NB4 (cell line): ENCODE measurements at regions not wholly inside any gene's neighbourhood (a gene's known extent, or its start where the extent isn't known, plus 50 kb on each side); places are given as distances from the start of the nearest gene placed in this dataset.

Source experiments
- DNase-seq: peaks from one replicate; pipeline ENCODE4 v3.0.0; 2010; ENCODE audit warnings: low read depth
- H3K4me3 ChIP-seq: one replicate; pipeline ENCODE4 v1.5.1; 2011; ENCODE audit warnings: mild to moderate bottlenecking, low read depth, low read length, moderate library complexity
- CTCF ChIP-seq: IDR thresholded peaks from one replicate; pipeline ENCODE4 v1.5.1; 2012; ENCODE audit warnings: low read depth, low read length
- MYC ChIP-seq: IDR thresholded peaks from 2 replicates; pipeline ENCODE4 v1.6.1; 2011; ENCODE audit warnings: low read depth, low read length
- POLR2A ChIP-seq: IDR thresholded peaks from 2 replicates; pipeline ENCODE4 v1.6.1; 2011; ENCODE audit warnings: mild to moderate bottlenecking; ENCODE audit not compliant: insufficient read length; ENCODE audit errors: extremely low read depth
- TF ChIP-seq, protein P1 (sequence below): IDR thresholded peaks from 2 replicates; pipeline ENCODE4 v1.6.1; 2011; ENCODE audit warnings: low read depth, low read length

DNA sequence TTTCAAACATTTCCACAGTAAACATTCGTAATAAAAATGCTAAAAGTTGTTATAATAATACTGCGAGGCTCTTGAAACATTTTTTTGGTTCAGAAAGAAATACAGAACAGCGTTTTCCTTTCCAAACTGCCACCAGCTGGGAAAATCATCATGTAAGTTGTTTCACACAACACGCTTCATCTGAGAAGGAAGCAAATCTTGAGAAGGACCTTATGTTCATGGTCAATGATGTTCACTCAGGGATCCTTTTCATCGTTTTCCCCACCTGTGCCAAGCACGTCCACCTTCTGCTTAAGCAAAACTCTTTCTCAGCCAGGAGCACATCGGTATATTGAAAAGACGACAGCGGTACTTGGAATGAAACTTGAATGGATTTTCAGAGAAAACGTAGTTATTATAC, 274.5 kb upstream of the ELAC2 start:
- DNase-seq = no peak
- no peak for TF ChIP-seq CTCF
- TF ChIP-seq, protein P1, sequence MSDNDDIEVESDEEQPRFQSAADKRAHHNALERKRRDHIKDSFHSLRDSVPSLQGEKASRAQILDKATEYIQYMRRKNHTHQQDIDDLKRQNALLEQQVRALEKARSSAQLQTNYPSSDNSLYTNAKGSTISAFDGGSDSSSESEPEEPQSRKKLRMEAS = no peak
- TF ChIP-seq POLR2A = no peak
- no peak for TF ChIP-seq MYC
- no peak overlapping the region for H3K4me3 ChIP-seq

GRCh38 chr17:13288248-13288647, 270.4 kb upstream of the ELAC2 start:
- TF ChIP-seq, protein P1 = no peak
- TF ChIP-seq MYC (no peak), POLR2A (no peak), CTCF (no peak)
- no peak for DNase-seq
- no peak overlapping the region for H3K4me3 ChIP-seq

DNA sequence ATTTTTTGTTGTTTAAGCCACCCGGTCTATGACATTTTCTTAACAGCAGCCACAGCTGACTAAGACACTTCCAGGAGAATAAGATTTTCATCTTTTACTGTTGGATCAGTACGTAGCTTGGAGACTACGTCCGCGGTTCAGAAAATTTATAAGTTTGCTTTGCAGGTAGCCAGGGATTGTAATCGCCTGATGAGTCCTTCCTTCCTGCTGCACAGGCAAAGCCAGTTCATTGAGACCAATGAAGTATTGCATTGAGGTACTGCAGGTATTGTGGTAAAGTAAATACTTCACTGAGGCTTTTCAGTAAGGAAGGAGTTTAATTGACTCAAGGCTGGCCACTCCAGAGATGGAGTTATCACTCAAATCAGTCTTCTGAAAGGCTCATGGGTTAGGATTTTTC, 269.4 kb upstream of the ELAC2 start:
- TF ChIP-seq MYC (no peak), CTCF (no peak), POLR2A (no peak)
- TF ChIP-seq, protein P1 = no peak
- H3K4me3 ChIP-seq = no peak overlapping the region

DNA sequence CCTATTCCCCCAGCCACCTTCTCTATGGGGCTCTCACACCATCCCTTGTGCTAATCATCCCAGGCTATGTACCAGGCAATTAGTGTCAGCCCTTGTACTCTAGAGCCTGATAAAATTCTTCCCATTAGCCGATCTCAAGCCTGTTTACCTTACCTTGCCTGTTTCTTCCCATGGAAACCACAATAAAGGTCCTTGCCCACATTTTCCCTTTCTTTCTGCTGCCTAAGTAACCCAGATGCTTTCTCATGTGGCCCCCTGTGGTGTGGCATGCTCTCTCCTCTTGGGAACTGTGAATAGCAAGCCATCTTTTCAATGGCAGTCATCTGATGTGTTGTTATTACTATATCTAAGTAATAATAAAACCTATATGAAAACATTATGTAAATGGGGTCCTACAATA, 265.8 kb upstream of the ELAC2 start:
- TF ChIP-seq POLR2A (no peak), MYC (no peak), CTCF (no peak)
- TF ChIP-seq, protein P1 = no peak
- H3K4me3 ChIP-seq = no peak overlapping the region
- DNase-seq = no peak

More for the DNA sequence above, 269.4 kb upstream of the ELAC2 start:
- DNase-seq = no peak

DNA sequence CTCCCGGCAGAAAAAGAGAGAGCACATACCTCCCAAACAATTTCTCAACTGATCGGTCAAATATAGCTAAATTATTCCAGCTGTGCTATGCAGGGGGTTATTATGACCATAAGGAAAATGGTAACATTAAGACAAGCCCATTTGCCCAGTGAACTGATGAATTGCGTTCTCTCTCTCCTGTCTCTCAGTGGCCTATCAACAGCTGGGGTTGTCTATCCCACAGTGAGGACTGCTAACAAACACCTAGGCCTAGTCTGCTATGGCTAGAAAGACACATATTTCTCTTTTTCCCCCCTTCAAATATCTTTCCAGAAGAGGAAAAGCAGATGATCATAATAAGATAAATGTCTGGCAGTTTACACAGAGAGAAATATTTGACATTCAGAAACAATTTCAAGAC, 263.8 kb upstream of the ELAC2 start:
- TF ChIP-seq MYC (no peak), POLR2A (no peak), CTCF (no peak)
- TF ChIP-seq, protein P1 = no peak
- H3K4me3 ChIP-seq = no peak overlapping the region
- DNase-seq = no peak

DNA sequence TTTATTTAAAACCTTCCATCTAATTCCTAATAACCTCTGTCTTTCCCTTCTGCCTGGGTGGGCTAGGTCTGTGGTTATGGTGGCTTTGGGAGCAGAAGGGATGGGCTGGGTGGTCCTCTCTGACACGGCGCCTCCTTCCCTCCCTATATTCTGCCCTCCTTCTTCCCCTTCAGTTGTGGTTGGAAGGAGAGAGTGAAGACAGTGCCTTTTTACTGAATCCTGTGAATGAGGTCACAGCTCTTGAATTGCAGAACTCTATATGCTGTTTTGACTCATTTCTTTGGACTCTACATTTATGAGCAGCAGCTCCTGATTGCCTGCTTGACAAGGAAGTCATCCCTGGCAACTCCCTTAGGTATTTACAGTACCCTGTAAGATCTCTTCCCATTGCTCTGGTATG, 256.0 kb upstream of the ELAC2 start:
- no peak for DNase-seq
- H3K4me3 ChIP-seq = no peak overlapping the region
- TF ChIP-seq POLR2A (no peak), CTCF (no peak), MYC (no peak)
- TF ChIP-seq, protein P1 = no peak
